ENCODE measurements at regions not wholly inside any gene's neighbourhood (a gene's known extent, or its start where the extent isn't known, plus 50 kb on each side); places are given as distances from the start of the nearest gene placed in this dataset.

DNA sequence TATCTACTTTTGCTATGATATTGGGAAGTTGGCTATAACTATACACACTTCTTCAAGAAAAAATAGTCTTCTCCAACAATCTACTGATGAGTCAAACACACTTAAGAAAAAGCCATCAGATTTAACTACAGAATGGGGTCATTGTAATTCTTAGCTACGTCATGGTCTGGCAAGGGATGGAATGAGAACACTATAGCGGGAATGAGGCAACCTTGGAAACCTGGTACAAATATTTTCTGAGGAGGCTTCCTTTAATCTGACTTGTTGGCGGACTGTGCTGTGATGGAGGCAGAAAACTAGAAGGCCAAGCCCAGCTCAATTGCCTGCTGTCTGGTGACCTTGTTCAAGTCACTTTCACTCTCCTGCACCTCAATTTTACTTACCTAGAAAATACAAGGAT is 586.8 kb upstream of the JAG1 start:
- no peaks in the 10 kb centered on the region for H3K9me3 ChIP-seq (ENCODE audit: low read length)
- H3K9ac ChIP-seq (ENCODE audit: low read length): no peak overlapping the region
- H3K36me3 ChIP-seq (ENCODE audit: insufficient read depth, low read length): no peaks in the 10 kb centered on the region
- no peak for TF ChIP-seq EP300 (conservative IDR thresholded peaks at IDR 0.05; ENCODE audit: poor library complexity, severe bottlenecking)
- TF ChIP-seq, protein P1, sequence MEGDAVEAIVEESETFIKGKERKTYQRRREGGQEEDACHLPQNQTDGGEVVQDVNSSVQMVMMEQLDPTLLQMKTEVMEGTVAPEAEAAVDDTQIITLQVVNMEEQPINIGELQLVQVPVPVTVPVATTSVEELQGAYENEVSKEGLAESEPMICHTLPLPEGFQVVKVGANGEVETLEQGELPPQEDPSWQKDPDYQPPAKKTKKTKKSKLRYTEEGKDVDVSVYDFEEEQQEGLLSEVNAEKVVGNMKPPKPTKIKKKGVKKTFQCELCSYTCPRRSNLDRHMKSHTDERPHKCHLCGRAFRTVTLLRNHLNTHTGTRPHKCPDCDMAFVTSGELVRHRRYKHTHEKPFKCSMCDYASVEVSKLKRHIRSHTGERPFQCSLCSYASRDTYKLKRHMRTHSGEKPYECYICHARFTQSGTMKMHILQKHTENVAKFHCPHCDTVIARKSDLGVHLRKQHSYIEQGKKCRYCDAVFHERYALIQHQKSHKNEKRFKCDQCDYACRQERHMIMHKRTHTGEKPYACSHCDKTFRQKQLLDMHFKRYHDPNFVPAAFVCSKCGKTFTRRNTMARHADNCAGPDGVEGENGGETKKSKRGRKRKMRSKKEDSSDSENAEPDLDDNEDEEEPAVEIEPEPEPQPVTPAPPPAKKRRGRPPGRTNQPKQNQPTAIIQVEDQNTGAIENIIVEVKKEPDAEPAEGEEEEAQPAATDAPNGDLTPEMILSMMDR (IDR thresholded peaks at IDR 0.05; ENCODE audit: poor library complexity, severe bottlenecking): no peak
- TF ChIP-seq, protein P2, sequence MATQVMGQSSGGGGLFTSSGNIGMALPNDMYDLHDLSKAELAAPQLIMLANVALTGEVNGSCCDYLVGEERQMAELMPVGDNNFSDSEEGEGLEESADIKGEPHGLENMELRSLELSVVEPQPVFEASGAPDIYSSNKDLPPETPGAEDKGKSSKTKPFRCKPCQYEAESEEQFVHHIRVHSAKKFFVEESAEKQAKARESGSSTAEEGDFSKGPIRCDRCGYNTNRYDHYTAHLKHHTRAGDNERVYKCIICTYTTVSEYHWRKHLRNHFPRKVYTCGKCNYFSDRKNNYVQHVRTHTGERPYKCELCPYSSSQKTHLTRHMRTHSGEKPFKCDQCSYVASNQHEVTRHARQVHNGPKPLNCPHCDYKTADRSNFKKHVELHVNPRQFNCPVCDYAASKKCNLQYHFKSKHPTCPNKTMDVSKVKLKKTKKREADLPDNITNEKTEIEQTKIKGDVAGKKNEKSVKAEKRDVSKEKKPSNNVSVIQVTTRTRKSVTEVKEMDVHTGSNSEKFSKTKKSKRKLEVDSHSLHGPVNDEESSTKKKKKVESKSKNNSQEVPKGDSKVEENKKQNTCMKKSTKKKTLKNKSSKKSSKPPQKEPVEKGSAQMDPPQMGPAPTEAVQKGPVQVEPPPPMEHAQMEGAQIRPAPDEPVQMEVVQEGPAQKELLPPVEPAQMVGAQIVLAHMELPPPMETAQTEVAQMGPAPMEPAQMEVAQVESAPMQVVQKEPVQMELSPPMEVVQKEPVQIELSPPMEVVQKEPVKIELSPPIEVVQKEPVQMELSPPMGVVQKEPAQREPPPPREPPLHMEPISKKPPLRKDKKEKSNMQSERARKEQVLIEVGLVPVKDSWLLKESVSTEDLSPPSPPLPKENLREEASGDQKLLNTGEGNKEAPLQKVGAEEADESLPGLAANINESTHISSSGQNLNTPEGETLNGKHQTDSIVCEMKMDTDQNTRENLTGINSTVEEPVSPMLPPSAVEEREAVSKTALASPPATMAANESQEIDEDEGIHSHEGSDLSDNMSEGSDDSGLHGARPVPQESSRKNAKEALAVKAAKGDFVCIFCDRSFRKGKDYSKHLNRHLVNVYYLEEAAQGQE (IDR thresholded peaks at IDR 0.05; ENCODE audit: borderline replicate concordance): no peak
- no peak for TF ChIP-seq TAF1 (IDR thresholded peaks at IDR 0.05; ENCODE audit: low read depth)
- no peak for TF ChIP-seq RAD21 (conservative IDR thresholded peaks at IDR 0.05)
- no peak for TF ChIP-seq POLR2AphosphoS5 (IDR thresholded peaks at IDR 0.05)
- H3K27me3 ChIP-seq (ENCODE audit: insufficient read depth, low read depth, low read length): no peaks in the 10 kb centered on the region
- H3K4me2 ChIP-seq (ENCODE audit: low read length): no peak overlapping the region
- H3K4me3 ChIP-seq (ENCODE audit: low read length): no peak overlapping the region
- H3K9me2 ChIP-seq (ENCODE audit: insufficient read depth, low read length): no peaks in the 10 kb centered on the region
- H3K27ac ChIP-seq (ENCODE audit: low read length): no peak overlapping the region
- no peak overlapping the region for H2AFZ ChIP-seq (ENCODE audit: low read depth, low read length)
- no peaks in the 10 kb centered on the region for H3F3A ChIP-seq (ENCODE audit: insufficient read depth, low read length, poor library complexity, severe bottlenecking)
- no peaks in the 10 kb centered on the region for H3K79me2 ChIP-seq (replicated peaks; ENCODE audit: insufficient read depth, low read length)
- no peaks in the 10 kb centered on the region for H4K20me1 ChIP-seq (ENCODE audit: insufficient read depth)

DNA sequence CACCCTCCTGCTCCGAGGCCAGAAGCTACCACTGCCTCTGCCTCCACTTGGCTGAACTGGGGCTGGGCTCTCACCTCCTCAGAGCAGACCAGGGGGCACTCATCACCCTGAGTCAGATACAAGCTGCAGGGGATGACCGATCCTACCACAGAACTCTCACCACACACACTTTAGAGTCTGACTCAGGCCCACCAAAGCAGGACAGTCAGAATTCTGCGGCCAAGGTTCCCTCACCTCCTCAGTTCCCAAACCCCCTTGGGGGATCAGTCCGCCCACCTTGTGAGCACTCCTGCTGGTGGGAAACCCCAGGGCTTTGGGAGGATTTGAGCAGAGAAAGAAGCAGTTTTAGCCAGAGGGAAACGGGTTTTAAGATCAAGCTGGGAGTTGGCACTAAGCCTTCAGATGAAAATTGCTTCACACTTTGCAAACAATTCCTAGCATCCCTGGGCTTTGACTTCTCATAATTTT is 587.8 kb upstream of the JAG1 start:
- Histone ChIP-seq H3K9ac (ENCODE audit: low read length) (no peak overlapping the region), H4K20me1 (ENCODE audit: insufficient read depth) (no peaks in the 10 kb centered on the region), H3K9me3 (ENCODE audit: low read length) (no peaks in the 10 kb centered on the region), H3K79me2 (replicated peaks; ENCODE audit: insufficient read depth, low read length) (no peaks in the 10 kb centered on the region), H3K9me2 (ENCODE audit: insufficient read depth, low read length) (no peaks in the 10 kb centered on the region), H2AFZ (ENCODE audit: low read depth, low read length) (no peak overlapping the region), H3K4me2 (ENCODE audit: low read length) (no peak overlapping the region), H3F3A (ENCODE audit: insufficient read depth, low read length, poor library complexity, severe bottlenecking) (no peaks in the 10 kb centered on the region), H3K27ac (ENCODE audit: low read length) (no peak overlapping the region), H3K4me3 (ENCODE audit: low read length) (no peak overlapping the region), H3K36me3 (ENCODE audit: insufficient read depth, low read length) (no peaks in the 10 kb centered on the region), H3K27me3 (ENCODE audit: insufficient read depth, low read depth, low read length) (no peaks in the 10 kb centered on the region)
- TF ChIP-seq SMC3 (conservative IDR thresholded peaks at IDR 0.05; ENCODE audit: poor library complexity): no peak
- TF ChIP-seq TAF1 (IDR thresholded peaks at IDR 0.05; ENCODE audit: low read depth): no peak
- TF ChIP-seq, protein P1 (IDR thresholded peaks at IDR 0.05; ENCODE audit: poor library complexity, severe bottlenecking): no peak

Data from neural cell (in vitro differentiated cells).